ENCODE measurements at regions not wholly inside any gene's neighbourhood (a gene's known extent, or its start where the extent isn't known, plus 50 kb on each side); places are given as distances from the start of the nearest gene placed in this dataset.

DNA sequence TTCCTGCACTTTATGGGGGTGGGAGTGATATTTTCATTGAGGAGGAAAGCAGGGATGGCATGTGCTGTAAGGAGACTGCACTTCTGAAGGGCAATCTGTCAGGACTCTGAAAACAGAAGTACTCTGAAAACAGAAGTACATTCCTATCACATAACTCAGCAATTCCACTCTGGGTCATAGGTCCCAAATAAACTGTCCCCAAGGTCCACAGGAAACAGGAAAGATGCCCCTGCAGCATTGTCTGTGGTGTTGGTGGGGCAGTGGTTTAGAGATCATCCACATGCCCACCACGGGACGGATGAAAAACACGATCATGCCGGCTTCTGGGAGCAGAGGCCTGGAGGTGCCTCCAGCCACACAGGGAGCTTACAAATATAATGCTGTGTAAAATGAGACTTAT is 150.3 kb downstream of the OTOR start:
- H3K4me3 ChIP-seq (replicated peaks in 1 of 3; ENCODE audit: low read depth in 2 of 3, low read length in 3 of 3): no peak overlapping the region
- H3K4me2 ChIP-seq (replicated peaks; ENCODE audit: extremely low read depth, low read length, poor library complexity, severe bottlenecking): no peak overlapping the region
- peaks cover 0 to 6% (median 3%) of the 10 kb centered on the region in 7 donors for H3K9me3 Mint-ChIP-seq
- H3K4me1 ChIP-seq (ENCODE audit: control insufficient read depth in 1 of 2, insufficient read depth in 2 of 2, low read length in 2 of 2): no peaks in the 10 kb centered on the region
- H3K9ac ChIP-seq (ENCODE audit: insufficient read depth, low read length, poor library complexity, severe bottlenecking): no peak overlapping the region
- WGBS (ENCODE audit: insufficient coverage): no CpG with 5 or more reads among the region's 4 CpGs
- H3K27ac Mint-ChIP-seq: no peak overlapping the region
- intact Hi-C loops (cut with micrococcal nuclease): no loop called here
- H3K4me1 Mint-ChIP-seq: no peaks in the 10 kb centered on the region
- H4K20me1 ChIP-seq (ENCODE audit: insufficient read depth, low read length): no peaks in the 10 kb centered on the region
- H3K9me3 ChIP-seq (replicated peaks in 1 of 2; ENCODE audit: control insufficient read depth in 1 of 2, insufficient read depth in 1 of 2, low read length in 2 of 2): no peaks in the 10 kb centered on the region
- H3K27me3 Mint-ChIP-seq (ENCODE audit: low read depth in 3 of 3): peaks cover 0 to 2% (median 0%) of the 10 kb centered on the region in 3 donors
- no peaks in the 10 kb centered on the region for H3K27me3 ChIP-seq (ENCODE audit: control insufficient read depth in 2 of 2, insufficient read depth in 2 of 2, low read length in 2 of 2)
- H3K79me2 ChIP-seq (ENCODE audit: insufficient read depth, low read length): no peaks in the 10 kb centered on the region
- H3K36me3 ChIP-seq (replicated peaks in 1 of 2; ENCODE audit: control insufficient read depth in 1 of 2, insufficient read depth in 2 of 2, low read length in 2 of 2): no peaks in the 10 kb centered on the region
- no peaks in the 10 kb centered on the region for H3K36me3 Mint-ChIP-seq
- no peak overlapping the region for H3K4me3 Mint-ChIP-seq
- TF ChIP-seq, protein P1, sequence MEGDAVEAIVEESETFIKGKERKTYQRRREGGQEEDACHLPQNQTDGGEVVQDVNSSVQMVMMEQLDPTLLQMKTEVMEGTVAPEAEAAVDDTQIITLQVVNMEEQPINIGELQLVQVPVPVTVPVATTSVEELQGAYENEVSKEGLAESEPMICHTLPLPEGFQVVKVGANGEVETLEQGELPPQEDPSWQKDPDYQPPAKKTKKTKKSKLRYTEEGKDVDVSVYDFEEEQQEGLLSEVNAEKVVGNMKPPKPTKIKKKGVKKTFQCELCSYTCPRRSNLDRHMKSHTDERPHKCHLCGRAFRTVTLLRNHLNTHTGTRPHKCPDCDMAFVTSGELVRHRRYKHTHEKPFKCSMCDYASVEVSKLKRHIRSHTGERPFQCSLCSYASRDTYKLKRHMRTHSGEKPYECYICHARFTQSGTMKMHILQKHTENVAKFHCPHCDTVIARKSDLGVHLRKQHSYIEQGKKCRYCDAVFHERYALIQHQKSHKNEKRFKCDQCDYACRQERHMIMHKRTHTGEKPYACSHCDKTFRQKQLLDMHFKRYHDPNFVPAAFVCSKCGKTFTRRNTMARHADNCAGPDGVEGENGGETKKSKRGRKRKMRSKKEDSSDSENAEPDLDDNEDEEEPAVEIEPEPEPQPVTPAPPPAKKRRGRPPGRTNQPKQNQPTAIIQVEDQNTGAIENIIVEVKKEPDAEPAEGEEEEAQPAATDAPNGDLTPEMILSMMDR (IDR thresholded peaks at IDR 0.05): no peak
- H3K27ac ChIP-seq (ENCODE audit: low read depth in 1 of 2, low read length in 2 of 2): no peak overlapping the region
- H2AFZ ChIP-seq (ENCODE audit: insufficient read depth, low read depth, low read length, poor library complexity, severe bottlenecking): no peak overlapping the region
- no peak for DNase-seq

GRCh38 chr20:16902662-16903061 is 154.5 kb downstream of the OTOR start:
- no peak for DNase-seq
- H3K9me3 Mint-ChIP-seq: peaks cover 0 to 9% (median 3%) of the 10 kb centered on the region in 7 donors
- H3K4me1 Mint-ChIP-seq: no peaks in the 10 kb centered on the region
- 80% methylated on average over 1 of the region's 2 CpGs for WGBS (ENCODE audit: insufficient coverage)
- H3K4me3 ChIP-seq (replicated peaks in 1 of 3; ENCODE audit: low read depth in 2 of 3, low read length in 3 of 3): no peak overlapping the region
- H3K27ac ChIP-seq (ENCODE audit: low read depth in 1 of 2, low read length in 2 of 2): no peak overlapping the region
- H3K9me3 ChIP-seq (replicated peaks in 1 of 2; ENCODE audit: control insufficient read depth in 1 of 2, insufficient read depth in 1 of 2, low read length in 2 of 2): no peaks in the 10 kb centered on the region
- H3K4me2 ChIP-seq (replicated peaks; ENCODE audit: extremely low read depth, low read length, poor library complexity, severe bottlenecking): no peak overlapping the region
- H3K9ac ChIP-seq (ENCODE audit: insufficient read depth, low read length, poor library complexity, severe bottlenecking): no peak overlapping the region
- H3K79me2 ChIP-seq (ENCODE audit: insufficient read depth, low read length): no peaks in the 10 kb centered on the region
- no peak overlapping the region for H3K4me3 Mint-ChIP-seq
- no peaks in the 10 kb centered on the region for H3K36me3 ChIP-seq (replicated peaks in 1 of 2; ENCODE audit: control insufficient read depth in 1 of 2, insufficient read depth in 2 of 2, low read length in 2 of 2)
- no peaks in the 10 kb centered on the region for H3K4me1 ChIP-seq (ENCODE audit: control insufficient read depth in 1 of 2, insufficient read depth in 2 of 2, low read length in 2 of 2)
- TF ChIP-seq, protein P1 (IDR thresholded peaks at IDR 0.05): no peak
- no peak overlapping the region for H2AFZ ChIP-seq (ENCODE audit: insufficient read depth, low read depth, low read length, poor library complexity, severe bottlenecking)
- H3K27me3 ChIP-seq (ENCODE audit: control insufficient read depth in 2 of 2, insufficient read depth in 2 of 2, low read length in 2 of 2): no peaks in the 10 kb centered on the region
- no peaks in the 10 kb centered on the region for H3K36me3 Mint-ChIP-seq
- intact Hi-C loops (cut with micrococcal nuclease): no loop called here
- H4K20me1 ChIP-seq (ENCODE audit: insufficient read depth, low read length): no peaks in the 10 kb centered on the region
- peaks cover 0 to 2% (median 1%) of the 10 kb centered on the region in 3 donors for H3K27me3 Mint-ChIP-seq (ENCODE audit: low read depth in 3 of 3)
- H3K27ac Mint-ChIP-seq: no peak overlapping the region

Data from CD14-positive monocyte (primary cell).